ENCODE measurements at regions not wholly inside any gene's neighbourhood (a gene's known extent, or its start where the extent isn't known, plus 50 kb on each side); places are given as distances from the start of the nearest gene placed in this dataset.

DNA sequence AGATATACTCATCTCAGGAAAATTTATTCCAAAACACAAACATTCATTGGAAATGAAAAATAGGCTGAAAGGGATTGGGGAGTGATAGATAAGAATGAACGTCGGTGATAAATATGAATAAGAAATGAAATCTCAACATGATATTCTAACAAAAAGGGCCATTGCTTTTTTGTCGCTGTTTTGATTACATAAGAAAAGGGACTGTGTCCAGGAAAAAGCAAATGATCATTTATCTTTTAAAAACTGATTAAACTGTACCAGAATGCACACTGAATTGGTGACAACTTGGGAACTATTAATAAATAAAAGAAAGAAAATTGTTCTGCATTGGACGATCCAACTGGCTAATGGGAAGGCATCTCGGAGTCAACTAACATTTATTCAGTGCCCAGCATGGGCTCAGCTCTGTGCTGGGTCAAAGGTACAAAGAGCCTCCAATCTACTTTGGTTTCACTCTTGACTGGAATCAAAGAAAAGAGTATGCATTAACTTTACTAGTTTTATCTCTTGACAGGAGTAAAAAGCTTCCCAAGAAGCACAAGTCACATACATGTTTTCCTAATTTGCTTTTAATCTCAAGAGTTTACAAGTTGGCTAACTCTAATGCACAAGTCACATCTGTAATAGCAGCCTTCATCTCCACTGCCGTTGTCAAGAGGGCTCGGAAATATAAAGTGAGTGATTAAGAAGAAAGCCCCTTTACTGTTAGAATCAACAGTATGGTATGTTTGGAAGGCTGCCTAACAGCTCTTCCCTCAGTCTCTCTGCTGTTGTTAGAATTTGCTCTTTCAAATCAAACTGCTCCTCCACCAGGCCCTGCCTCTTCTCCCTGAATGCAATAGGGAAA is 280.0 kb downstream of the IGSF11 start:
- Histone ChIP-seq H3K9ac (replicated peaks in 1 of 4; ENCODE audit: extremely low read depth in 1 of 4, low read depth in 3 of 4, low read length in 3 of 4) (no peak overlapping the region), H2AK5ac (ENCODE audit: low read depth, low read length) (no peak overlapping the region), H3K27ac (ENCODE audit: low read depth, low read length) (no peak overlapping the region), H3K18ac (ENCODE audit: extremely low read depth, low read length) (no peak overlapping the region), H3K79me2 (ENCODE audit: control insufficient read depth in 1 of 2, insufficient read depth in 2 of 2, low read length in 2 of 2) (no peaks in the 10 kb centered on the region), H3K9me3 (ENCODE audit: insufficient read depth in 2 of 2, low read depth in 1 of 2, low read length in 1 of 2) (no peaks in the 10 kb centered on the region), H3K4me3 (ENCODE audit: extremely low read depth in 1 of 4, insufficient read depth in 2 of 4, low read depth in 3 of 4, low read length in 4 of 4) (no peak overlapping the region), H4K5ac (ENCODE audit: insufficient read length, low read depth, low read length) (no peak overlapping the region), H4K8ac (ENCODE audit: extremely low read depth, insufficient read depth, low read length) (no peak overlapping the region), H3K14ac (ENCODE audit: insufficient read length) (no peak overlapping the region), H3K4me1 (replicated peaks in 1 of 4; ENCODE audit: control insufficient read depth in 3 of 4, insufficient read depth in 4 of 4, low read length in 3 of 4) (no peaks in the 10 kb centered on the region), H3K4me2 (ENCODE audit: insufficient read depth in 1 of 2, low read depth in 2 of 2, low read length in 2 of 2) (no peak overlapping the region), H4K20me1 (replicated peaks in 1 of 2; ENCODE audit: control insufficient read depth in 1 of 2, insufficient read depth in 2 of 2, low read length in 2 of 2) (no peaks in the 10 kb centered on the region), H2BK12ac (ENCODE audit: low read depth, low read length) (no peak overlapping the region), H2AFZ (ENCODE audit: low read length) (0 out of 2 replicates have a peak overlapping the region, but pooled peaks have one; percentile 41), H3K4ac (replicated peaks; ENCODE audit: insufficient read length, low read depth, low read length) (no peak overlapping the region), H2BK20ac (ENCODE audit: low read length) (no peak overlapping the region), H2BK5ac (ENCODE audit: low read depth, low read length) (no peak overlapping the region), H3K27me3 (replicated peaks in 1 of 4; ENCODE audit: control insufficient read depth in 3 of 4, extremely low read depth in 1 of 4, insufficient read depth in 3 of 4, low read length in 3 of 4) (no peaks in the 10 kb centered on the region), H3K56ac (replicated peaks; ENCODE audit: insufficient read length, low read depth, low read length) (no peak overlapping the region), H3K23ac (ENCODE audit: insufficient read length) (no peak overlapping the region), H3K79me1 (ENCODE audit: low read depth, low read length) (no peaks in the 10 kb centered on the region), H3K36me3 (ENCODE audit: control insufficient read depth in 2 of 4, insufficient read depth in 4 of 4, low read length in 3 of 4) (no peaks in the 10 kb centered on the region), H3K23me2 (ENCODE audit: low read depth, low read length) (no peaks in the 10 kb centered on the region), H4K91ac (replicated peaks; ENCODE audit: insufficient read length, low read length) (no peak overlapping the region), H2BK120ac (replicated peaks; ENCODE audit: low read depth, low read length) (no peak overlapping the region), H2BK15ac (ENCODE audit: low read length) (no peak overlapping the region)
- ChIA-PET CTCF (ENCODE audit: partially characterized antibody) (interaction anchor here (0.6 to 1.4 kb wide), 3 partner anchors 18 to 25 kb away, joined by 3 to 5 read pairs (median 3); no protein-coding TSS in a partner anchor), POLR2A (ENCODE audit: partially characterized antibody) (no interaction called here)
- 91 to 100% methylated on average over 2 to 7 of the region's 7 CpGs for WGBS, 2 experiments (ENCODE audit: extremely low coverage in 1 of 2, insufficient coverage in 1 of 2, insufficient read length in 1 of 2, insufficient replicate concordance in 2 of 2, low coverage in 1 of 2, low lambda C conversion rate in 2 of 2, missing lambda C conversion rate in 1 of 2)
- FAIRE-seq (no peak), DNase-seq (ENCODE audit: low read depth in 1 of 2, low spot score in 2 of 2) (no peak)
- TF ChIP-seq JUN (IDR thresholded peaks at IDR 0.05; ENCODE audit: low read depth, low read length) (no peak), BRCA1 (IDR thresholded peaks at IDR 0.05; ENCODE audit: low read depth, low read length) (no peak), CBX8 (IDR thresholded peaks at IDR 0.05; ENCODE audit: borderline replicate concordance, low read depth, low read length) (no peak), CREB1 (IDR thresholded peaks at IDR 0.05) (no peak), CHD1 (IDR thresholded peaks at IDR 0.05; ENCODE audit: low read depth, low read length) (no peak), MAX (IDR thresholded peaks at IDR 0.05) (no peak), JUND (IDR thresholded peaks at IDR 0.05; ENCODE audit: low read length) (no peak), HDAC2 (IDR thresholded peaks at IDR 0.05; ENCODE audit: borderline replicate concordance in 1 of 2, low read depth in 2 of 2, low read length in 2 of 2) (no peak), EGR1 (IDR thresholded peaks at IDR 0.05; ENCODE audit: borderline replicate concordance, low read depth, low read length) (no peak), RNF2 (IDR thresholded peaks at IDR 0.05; ENCODE audit: borderline replicate concordance, low read depth, low read length, missing control alignments, poor library complexity, severe bottlenecking) (no peak), POU5F1 (IDR thresholded peaks at IDR 0.05; ENCODE audit: low read depth, low read length) (no peak), RXRA (IDR thresholded peaks at IDR 0.05; ENCODE audit: insufficient read depth, low read depth, low read length) (no peak), SAP30 (IDR thresholded peaks at IDR 0.05; ENCODE audit: insufficient read depth, insufficient replicate concordance, low read length) (no peak)
